HL-60 (cell line): ENCODE measurements at regions not wholly inside any gene's neighbourhood (a gene's known extent, or its start where the extent isn't known, plus 50 kb on each side); places are given as distances from the start of the nearest gene placed in this dataset.
A peak's percentile ranks its signal among the peaks of the same experiment; 100 is the strongest.

ENCODE experiments used
- CTCF ChIP-seq: IDR thresholded peaks from one replicate; pipeline ENCODE4 v1.5.1; 2011; ENCODE audit warnings: low read length, control low read depth, inconsistent platforms; ENCODE audit not compliant: insufficient read depth
- GABPA ChIP-seq: IDR thresholded peaks from 2 replicates; pipeline ENCODE4 v1.6.1; 2012; ENCODE audit warnings: low read depth
- POLR2AphosphoS5 ChIP-seq: IDR thresholded peaks from 2 replicates; pipeline ENCODE4 v1.6.1; 2012; ENCODE audit warnings: low read depth
- REST ChIP-seq: IDR thresholded peaks from 2 replicates; pipeline ENCODE4 v1.6.1; 2012; ENCODE audit warnings: low read depth; ENCODE audit not compliant: insufficient replicate concordance

GRCh38 chr2:8546612-8547283 lies 135.1 kb upstream of the ID2 start:
- TF ChIP-seq POLR2AphosphoS5 (peak; percentile 34; the same call in 1 of the 2 replicates), CTCF (no peak), REST (no peak), GABPA (no peak)
